Epithelial cell of esophagus (primary cell): ENCODE measurements at regions not wholly inside any gene's neighbourhood (a gene's known extent, or its start where the extent isn't known, plus 50 kb on each side); places are given as distances from the start of the nearest gene placed in this dataset.

ENCODE experiments used
- DNase-seq: peaks from one replicate; pipeline ENCODE4 v3.0.0; 2010; ENCODE audit warnings: low read depth
- H3K4me3 ChIP-seq: 2 replicates; pipeline ENCODE4 v1.5.1; 2011; ENCODE audit warnings: mild to moderate bottlenecking, low read length, control low read depth
- CTCF ChIP-seq: IDR thresholded peaks from 2 replicates; pipeline ENCODE4 v1.5.1; 2011; ENCODE audit warnings: low read depth, mild to moderate bottlenecking, low read length, control low read depth, inconsistent platforms; ENCODE audit not compliant: insufficient read depth; ENCODE audit errors: missing control alignments

DNA sequence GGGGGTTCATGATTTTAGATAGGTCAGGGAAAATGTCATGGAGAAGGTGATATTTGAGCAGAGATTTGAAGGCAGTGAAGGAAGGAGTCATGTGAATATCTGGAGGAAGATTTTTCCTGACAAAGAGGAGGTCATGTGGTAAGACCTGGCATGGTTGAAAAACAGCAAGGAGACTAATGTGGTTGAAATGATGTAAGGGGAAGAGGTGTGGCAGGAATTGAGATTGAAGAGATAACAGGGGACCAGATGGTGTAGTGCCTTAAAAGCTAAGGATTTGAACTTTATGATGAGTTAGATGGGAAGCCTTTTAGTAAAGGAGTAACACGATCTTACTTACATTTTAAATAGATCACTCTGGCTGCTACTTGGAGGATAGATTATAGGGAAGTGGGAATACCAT lies 210.9 kb downstream of the RTL9 start:
- no peak for DNase-seq
- H3K4me3 ChIP-seq: no peak overlapping the region
- no peak for TF ChIP-seq CTCF

GRCh38 chrX:110578270-110578669 lies 217.3 kb downstream of the CHRDL1 start:
- no peak overlapping the region for H3K4me3 ChIP-seq
- no peak for TF ChIP-seq CTCF

DNA sequence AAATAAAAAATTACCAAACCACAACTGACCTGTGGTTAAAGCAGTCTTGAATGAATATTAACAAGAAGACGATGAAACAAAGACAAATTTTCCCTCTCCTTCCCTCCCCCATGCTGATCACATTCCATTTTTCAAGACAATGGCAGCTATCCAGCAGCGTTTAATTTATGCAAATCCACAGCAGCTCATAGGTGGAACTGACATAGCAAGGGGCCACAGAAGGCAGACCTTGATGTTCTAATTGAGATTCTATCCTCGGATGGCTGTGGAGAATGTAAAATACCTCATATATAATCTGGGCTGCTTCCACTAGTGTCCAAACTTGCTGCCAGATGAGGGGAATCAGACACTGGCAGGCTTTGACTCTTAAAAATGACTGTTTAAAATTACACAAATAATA lies 211.5 kb downstream of the CHRDL1 start:
- H3K4me3 ChIP-seq: no peak overlapping the region
- DNase-seq: no peak
- TF ChIP-seq CTCF: no peak

More at GRCh38 chrX:110578270-110578669, 217.3 kb downstream of the CHRDL1 start:
- no peak for DNase-seq

DNA sequence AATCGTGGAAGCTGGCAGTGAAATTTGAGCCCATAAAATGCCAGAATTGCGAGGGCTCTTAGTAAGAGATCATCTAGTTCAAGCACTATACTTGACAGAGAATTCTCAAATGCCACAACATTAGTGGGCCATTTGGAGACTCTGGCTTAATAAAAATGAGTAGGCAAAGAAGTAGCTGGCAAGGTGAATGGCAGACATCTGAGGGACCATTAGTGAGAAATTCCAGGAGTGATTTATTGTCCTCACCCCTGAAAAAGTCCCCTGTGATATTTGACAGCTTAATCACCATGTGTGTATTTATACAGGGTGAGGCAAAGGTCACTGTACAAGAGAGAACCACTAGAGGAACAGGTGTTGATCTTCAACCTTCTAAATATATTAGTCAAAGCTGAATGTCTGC lies 207.5 kb downstream of the CHRDL1 start:
- TF ChIP-seq CTCF: no peak
- no peak for DNase-seq
- H3K4me3 ChIP-seq: no peak overlapping the region

DNA sequence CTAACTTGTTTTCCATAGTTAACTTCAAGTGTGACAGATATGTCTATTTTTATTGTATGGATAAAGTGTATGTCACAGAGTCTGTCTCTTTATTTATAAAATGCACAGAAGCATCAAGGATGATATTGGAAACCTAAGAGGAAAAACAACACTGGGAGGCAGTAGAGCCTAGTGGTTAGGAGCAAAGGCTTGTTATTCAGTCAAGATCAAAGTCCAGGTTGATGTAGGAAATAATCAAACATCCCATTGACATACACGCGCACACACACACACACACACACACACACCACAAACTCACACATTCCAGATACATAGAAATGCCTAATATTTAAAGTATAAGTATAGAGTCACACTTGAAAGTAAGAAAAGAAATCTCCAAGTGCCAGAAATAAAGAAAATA lies 206.8 kb downstream of the CHRDL1 start:
- no peak overlapping the region for H3K4me3 ChIP-seq
- TF ChIP-seq CTCF: no peak
- DNase-seq: no peak

DNA sequence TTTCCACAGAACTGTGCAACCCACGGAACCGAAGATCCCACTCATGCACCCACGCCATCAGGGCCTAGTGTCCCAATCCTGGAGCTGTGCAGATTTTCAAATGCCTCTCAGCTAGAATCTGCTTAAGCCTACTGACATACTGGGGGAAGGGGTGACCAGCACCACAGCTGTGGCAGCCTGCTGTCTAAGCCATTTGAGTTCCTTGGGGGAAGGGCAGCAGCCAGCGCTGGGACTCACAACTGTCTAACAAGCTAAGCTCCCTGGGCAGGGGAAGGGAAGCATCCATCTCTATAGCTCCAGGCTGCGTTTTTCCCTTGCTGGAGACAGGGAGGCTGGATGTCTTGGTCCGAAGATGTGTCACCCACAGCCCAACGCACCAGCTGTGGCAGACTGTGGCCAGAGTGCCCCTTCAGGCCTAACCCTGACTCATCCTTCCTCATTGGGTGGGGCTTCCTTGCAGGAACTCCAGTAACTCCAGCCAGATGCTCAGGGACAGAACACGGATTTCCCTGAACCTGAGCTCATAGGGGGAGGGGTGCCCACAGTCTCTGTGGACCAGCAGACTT lies 194.8 kb downstream of the CHRDL1 start:
- TF ChIP-seq CTCF: no peak
- no peak for DNase-seq
- H3K4me3 ChIP-seq: no peak overlapping the region

DNA sequence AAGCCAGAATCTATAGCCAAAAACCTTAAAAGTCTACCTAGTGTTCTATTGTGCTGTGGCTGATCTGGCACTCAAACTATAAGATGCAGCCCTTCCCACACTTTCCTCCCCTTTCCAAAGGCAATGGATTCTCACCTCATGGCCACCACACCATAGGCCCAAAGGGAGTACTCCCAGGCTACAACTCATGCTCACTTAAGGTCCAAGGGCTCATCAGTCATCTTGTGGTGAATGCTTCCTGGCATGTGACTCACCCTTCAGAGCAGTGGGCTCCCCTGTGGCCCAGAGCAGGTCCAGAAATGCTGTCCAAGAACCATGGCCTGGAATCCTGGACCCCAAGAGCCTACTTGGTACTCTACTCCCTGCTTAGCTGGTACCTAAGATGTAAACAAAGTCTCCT lies 181.0 kb downstream of the CHRDL1 start:
- TF ChIP-seq CTCF: no peak
- no peak overlapping the region for H3K4me3 ChIP-seq
- no peak for DNase-seq
